ENCODE measurements at regions not wholly inside any gene's neighbourhood (a gene's known extent, or its start where the extent isn't known, plus 50 kb on each side); places are given as distances from the start of the nearest gene placed in this dataset.

DNA sequence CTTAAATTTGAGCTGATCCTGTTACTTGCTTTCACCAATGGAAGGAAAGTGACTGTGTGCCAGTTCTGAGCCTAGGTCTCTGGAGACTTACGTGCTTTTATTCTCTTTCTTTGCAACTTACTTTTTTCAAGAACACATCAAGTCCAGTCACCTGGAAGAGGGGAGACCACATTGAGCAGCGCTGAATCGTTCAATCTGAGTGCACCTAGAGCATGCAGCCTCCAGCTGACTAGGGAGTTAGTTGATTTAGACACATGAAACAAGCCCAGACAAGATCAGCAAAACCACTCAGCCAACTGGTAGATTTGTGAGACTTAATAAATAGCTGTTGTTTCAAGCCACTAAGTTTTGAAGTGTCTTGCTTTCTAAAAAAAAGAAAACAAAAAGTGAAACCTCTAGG is 1014.8 kb upstream of the FBXO33 start:
- no peak overlapping the region for H3K27ac Mint-ChIP-seq

DNA sequence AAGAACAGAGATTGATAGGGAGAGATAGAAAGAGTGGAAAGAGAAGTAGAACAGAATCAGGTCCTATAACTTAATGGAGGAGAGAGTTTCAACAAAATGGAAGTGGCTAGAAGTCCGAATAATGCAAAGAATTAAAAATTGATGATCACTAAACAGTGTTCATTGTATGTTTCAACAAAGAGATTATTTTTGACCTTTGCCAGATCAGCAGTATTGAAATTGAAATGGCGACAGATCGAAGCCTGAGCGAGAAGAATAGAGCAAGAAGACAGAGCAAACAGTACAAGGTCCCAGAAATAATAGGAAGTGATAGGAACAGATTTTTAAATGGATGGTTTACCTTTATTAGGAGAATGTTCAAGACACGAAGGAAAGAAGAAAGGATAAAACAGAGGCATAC is 1012.8 kb upstream of the FBXO33 start:
- Mint-ChIP-seq H3K4me1 (ENCODE audit: unreplicated experiment) (peaks cover 5% of the 10 kb centered on the region), H3K4me3 (no peak overlapping the region), H3K27ac (no peak overlapping the region), H3K9me3 (peaks cover 4% of the 10 kb centered on the region), H3K36me3 (no peaks in the 10 kb centered on the region), H3K27me3 (no peaks in the 10 kb centered on the region)
- TF ChIP-seq, protein P1, sequence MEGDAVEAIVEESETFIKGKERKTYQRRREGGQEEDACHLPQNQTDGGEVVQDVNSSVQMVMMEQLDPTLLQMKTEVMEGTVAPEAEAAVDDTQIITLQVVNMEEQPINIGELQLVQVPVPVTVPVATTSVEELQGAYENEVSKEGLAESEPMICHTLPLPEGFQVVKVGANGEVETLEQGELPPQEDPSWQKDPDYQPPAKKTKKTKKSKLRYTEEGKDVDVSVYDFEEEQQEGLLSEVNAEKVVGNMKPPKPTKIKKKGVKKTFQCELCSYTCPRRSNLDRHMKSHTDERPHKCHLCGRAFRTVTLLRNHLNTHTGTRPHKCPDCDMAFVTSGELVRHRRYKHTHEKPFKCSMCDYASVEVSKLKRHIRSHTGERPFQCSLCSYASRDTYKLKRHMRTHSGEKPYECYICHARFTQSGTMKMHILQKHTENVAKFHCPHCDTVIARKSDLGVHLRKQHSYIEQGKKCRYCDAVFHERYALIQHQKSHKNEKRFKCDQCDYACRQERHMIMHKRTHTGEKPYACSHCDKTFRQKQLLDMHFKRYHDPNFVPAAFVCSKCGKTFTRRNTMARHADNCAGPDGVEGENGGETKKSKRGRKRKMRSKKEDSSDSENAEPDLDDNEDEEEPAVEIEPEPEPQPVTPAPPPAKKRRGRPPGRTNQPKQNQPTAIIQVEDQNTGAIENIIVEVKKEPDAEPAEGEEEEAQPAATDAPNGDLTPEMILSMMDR (conservative IDR thresholded peaks at IDR 0.05), result no peak
- no peak for DNase-seq (ENCODE audit: extremely low spot score, unreplicated experiment)

More for the DNA sequence above, 1014.8 kb upstream of the FBXO33 start:
- TF ChIP-seq, protein P1 (conservative IDR thresholded peaks at IDR 0.05), result no peak
- H3K36me3 Mint-ChIP-seq, result no peaks in the 10 kb centered on the region
- H3K9me3 Mint-ChIP-seq, result peaks cover 4% of the 10 kb centered on the region
- DNase-seq (ENCODE audit: extremely low spot score, unreplicated experiment), result no peak
- peaks cover 5% of the 10 kb centered on the region for H3K4me1 Mint-ChIP-seq (ENCODE audit: unreplicated experiment)
- no peak overlapping the region for H3K4me3 Mint-ChIP-seq
- H3K27me3 Mint-ChIP-seq, result no peaks in the 10 kb centered on the region

DNA sequence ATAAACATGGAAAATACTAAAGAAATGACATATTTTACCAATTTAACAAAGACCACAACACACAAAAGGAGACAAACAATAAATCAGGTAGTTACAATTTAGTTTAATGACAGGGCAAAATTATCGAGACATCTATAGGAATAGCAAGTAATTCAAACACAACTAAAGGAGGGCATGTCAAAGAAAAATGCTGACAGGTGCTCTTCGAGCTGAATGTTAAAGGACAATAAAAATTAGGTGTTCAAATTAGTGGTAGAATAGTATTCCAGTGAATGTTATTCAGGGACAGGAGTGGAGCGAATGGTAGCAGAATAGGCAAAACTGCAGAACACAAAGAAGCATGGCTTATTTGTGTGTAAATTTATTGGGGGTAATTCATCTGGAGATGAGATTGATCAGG is 1004.3 kb upstream of the FBXO33 start:
- DNase-seq (ENCODE audit: extremely low spot score, unreplicated experiment), result no peak
- H3K4me3 Mint-ChIP-seq, result no peak overlapping the region
- no peaks in the 10 kb centered on the region for H3K27me3 Mint-ChIP-seq
- TF ChIP-seq, protein P1 (conservative IDR thresholded peaks at IDR 0.05), result no peak
- no peaks in the 10 kb centered on the region for H3K36me3 Mint-ChIP-seq
- no peak overlapping the region for H3K27ac Mint-ChIP-seq
- no peaks in the 10 kb centered on the region for H3K9me3 Mint-ChIP-seq
- no peaks in the 10 kb centered on the region for H3K4me1 Mint-ChIP-seq (ENCODE audit: unreplicated experiment)

DNA sequence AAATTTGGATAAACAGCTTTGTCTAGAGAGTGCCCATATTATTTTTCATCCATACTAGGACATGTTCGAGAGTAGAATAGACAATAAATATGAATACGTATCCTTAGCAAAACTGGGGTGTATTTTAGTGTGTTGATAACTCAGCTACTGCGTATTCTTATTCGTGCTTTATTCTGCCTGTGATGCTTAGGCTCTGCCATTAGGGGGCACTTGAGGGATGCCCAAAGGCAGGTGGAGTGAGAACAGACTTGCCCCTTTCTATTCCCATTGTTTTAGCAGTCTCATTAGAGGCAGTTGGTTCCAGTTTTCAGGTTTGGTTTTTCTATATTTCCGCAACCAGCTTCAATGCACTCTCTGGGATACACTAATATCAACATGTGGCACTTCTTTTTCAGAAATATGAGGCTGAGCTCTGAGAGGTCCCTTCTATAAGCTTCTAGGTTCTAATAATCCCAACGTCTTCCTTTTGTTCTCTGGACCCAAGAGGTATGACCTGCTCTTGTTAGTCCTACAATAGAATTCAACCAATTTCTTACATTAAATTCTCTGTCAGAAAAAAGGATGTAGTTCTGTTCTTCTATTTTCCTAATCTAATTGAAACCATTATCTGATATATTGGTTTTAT is 985.7 kb upstream of the FBXO33 start:
- Mint-ChIP-seq H3K9me3 (no peaks in the 10 kb centered on the region), H3K4me3 (no peak overlapping the region), H3K27ac (no peak overlapping the region), H3K36me3 (no peaks in the 10 kb centered on the region), H3K27me3 (peaks cover 5% of the 10 kb centered on the region), H3K4me1 (ENCODE audit: unreplicated experiment) (no peaks in the 10 kb centered on the region)
- TF ChIP-seq, protein P1 (conservative IDR thresholded peaks at IDR 0.05), result peak; percentile 83
- no peak for DNase-seq (ENCODE audit: extremely low spot score, unreplicated experiment)

DNA sequence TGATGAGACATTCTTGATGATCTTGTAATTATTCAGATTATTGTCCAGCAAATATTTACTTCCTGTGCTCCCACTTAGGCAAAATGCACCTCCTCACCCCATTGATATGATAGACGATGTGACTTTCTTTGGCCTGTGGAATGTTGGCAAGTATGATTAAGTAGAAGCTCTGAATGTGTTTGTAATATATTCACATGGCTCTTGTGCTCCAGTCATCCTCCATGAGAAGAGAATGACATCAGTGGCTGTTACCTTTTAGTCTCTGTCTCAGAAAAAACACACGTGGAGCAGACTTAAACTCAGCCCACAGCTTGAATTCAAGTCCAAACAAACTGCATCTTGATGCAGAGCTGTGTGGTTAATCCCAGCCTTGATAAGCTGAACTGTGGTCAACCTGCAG is 984.3 kb upstream of the FBXO33 start:
- Mint-ChIP-seq H3K27ac (no peak overlapping the region), H3K9me3 (no peaks in the 10 kb centered on the region), H3K27me3 (peaks cover 5% of the 10 kb centered on the region), H3K4me1 (ENCODE audit: unreplicated experiment) (no peaks in the 10 kb centered on the region), H3K36me3 (no peaks in the 10 kb centered on the region), H3K4me3 (no peak overlapping the region)
- TF ChIP-seq, protein P1 (conservative IDR thresholded peaks at IDR 0.05), result no peak
- no peak for DNase-seq (ENCODE audit: extremely low spot score, unreplicated experiment)

DNA sequence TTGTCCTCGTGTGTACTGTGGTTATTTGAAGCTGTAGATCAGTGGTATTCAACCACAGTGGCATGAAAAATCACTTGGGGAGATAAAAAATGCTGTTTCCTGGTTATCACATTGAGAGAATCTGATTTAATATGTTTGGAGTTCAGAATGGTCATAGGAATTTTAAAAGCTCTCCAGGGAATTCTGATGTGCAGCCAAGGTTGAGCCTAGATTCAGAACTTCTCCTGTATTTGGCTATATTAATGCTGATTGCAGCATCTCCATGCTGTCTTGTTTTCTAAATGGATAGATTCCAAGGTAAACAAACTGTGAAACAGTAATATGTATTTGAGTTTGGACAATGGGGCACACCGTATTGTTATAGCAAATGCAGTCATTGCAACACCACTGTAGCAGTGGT is 982.2 kb upstream of the FBXO33 start:
- Mint-ChIP-seq H3K9me3 (no peaks in the 10 kb centered on the region), H3K4me3 (no peak overlapping the region), H3K27ac (no peak overlapping the region), H3K27me3 (peaks cover 5% of the 10 kb centered on the region), H3K36me3 (no peaks in the 10 kb centered on the region), H3K4me1 (ENCODE audit: unreplicated experiment) (no peaks in the 10 kb centered on the region)
- no peak for DNase-seq (ENCODE audit: extremely low spot score, unreplicated experiment)
- TF ChIP-seq, protein P1 (conservative IDR thresholded peaks at IDR 0.05), result no peak

Data from type B pancreatic cell (in vitro differentiated cells).